ENCODE measurements at regions not wholly inside any gene's neighbourhood (a gene's known extent, or its start where the extent isn't known, plus 50 kb on each side); places are given as distances from the start of the nearest gene placed in this dataset.
"Not testable (repeated sequence)": the region's sequence is repeated elsewhere in the genome, so short reads cannot be mapped to it uniquely, and the experiment has no call there.

GRCh38 chr1:194710671-194711070, 1524.3 kb upstream of the B3GALT2 start:
- no peak for DNase-seq (ENCODE audit: low read depth in 2 of 2)

GRCh38 chr1:194709439-194709838, 1523.0 kb upstream of the B3GALT2 start:
- DNase-seq (ENCODE audit: low read depth in 2 of 2), result no peak

GRCh38 chr1:194707074-194707473, 1520.7 kb upstream of the B3GALT2 start:
- no peak for DNase-seq (ENCODE audit: low read depth in 2 of 2)

GRCh38 chr1:194705123-194705854, 1518.9 kb upstream of the B3GALT2 start:
- DNase-seq (ENCODE audit: low read depth in 2 of 2), result no peak

DNA sequence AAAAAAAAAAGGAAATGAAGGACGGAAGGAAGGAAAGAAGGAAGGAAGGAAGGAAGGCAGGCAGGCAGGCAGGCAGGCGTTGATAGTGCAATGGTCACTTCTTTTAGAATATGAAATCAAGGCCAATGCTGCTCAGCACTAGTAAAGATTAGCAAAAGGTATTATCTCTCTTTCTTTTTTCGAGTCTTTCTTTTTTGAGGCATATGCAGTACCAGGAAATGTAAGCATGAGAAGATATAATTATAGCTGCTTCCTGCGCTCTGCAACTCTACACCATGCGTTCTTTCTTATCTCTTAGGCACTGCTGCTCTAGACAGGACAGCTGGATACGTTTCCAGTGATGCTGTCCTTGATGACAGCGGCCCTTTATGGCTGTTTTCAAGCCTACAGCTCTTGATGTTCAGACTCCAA, 1512.5 kb upstream of the B3GALT2 start:
- no peak for DNase-seq (ENCODE audit: low read depth in 2 of 2)

DNA sequence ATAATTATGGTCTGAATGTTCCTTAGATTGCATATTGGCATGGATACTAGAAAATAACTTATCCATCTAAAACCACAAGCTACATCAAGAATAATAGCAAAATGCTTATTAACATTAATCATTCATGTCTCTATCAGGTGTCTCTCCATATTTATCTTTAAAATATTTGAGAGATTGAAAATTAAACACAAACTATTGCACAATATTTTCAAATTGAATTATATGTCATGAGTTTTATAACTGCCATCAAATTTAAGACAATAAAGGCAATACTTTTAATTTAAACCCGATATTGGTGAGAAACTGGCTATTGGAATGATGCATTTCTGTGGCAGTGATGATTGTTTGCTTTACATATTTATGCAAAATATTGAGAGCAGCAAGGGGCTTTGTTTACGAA, 1506.8 kb upstream of the B3GALT2 start:
- DNase-seq (ENCODE audit: low read depth in 2 of 2), result no peak

DNA sequence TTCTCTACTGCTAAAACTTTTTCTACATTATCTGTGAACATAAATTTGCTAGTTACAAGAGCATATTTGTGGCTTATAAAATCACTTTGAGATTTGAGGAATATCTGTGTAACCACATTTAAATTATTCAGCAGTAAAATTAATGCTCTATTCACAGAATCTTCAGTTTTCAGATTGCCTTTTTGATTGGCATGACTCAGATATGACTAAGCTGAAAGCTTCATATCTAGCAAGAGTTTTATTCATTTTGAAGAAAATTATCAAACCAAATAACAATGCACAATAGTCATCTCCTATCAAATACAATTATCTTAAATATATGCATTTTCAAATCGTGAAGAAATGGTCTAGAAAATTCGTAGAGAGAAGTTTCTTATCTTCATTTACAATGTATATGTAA, 1498.2 kb upstream of the B3GALT2 start:
- DNase-seq (ENCODE audit: low read depth in 2 of 2), result no peak

- no peak for DNase-seq (ENCODE audit: low read depth in 2 of 2)
Observed at GRCh38 chr1:194658090-194658439, 1471.7 kb upstream of the B3GALT2 start.

GRCh38 chr1:194654956-194655355, 1468.5 kb upstream of the B3GALT2 start:
- no peak for DNase-seq (ENCODE audit: low read depth in 2 of 2)

DNA sequence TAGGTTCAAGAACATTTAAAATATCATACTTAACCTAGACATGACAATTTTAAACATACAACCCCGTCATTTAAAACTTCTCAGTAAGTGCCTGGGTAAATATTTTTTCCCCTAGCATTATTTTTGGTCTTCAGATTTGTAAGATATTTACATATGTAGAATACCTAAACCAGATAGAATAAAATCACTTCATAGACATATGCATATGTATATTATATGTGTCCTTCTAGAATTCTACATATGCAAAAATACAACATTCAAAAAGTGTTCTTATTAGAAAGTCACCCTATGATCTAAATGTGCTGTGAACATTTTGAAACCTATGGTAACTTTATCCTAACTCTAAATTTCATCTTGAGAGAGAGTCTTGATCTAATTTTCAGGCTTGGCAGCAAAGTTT, 1467.0 kb upstream of the B3GALT2 start:
- no peak for DNase-seq (ENCODE audit: low read depth in 2 of 2)

GRCh38 chr1:194647118-194647517, 1460.7 kb upstream of the B3GALT2 start:
- no peak for DNase-seq (ENCODE audit: low read depth in 2 of 2)

- DNase-seq (ENCODE audit: low read depth in 2 of 2), result no peak
Observed at GRCh38 chr1:194644528-194644927, 1458.1 kb upstream of the B3GALT2 start.

DNA sequence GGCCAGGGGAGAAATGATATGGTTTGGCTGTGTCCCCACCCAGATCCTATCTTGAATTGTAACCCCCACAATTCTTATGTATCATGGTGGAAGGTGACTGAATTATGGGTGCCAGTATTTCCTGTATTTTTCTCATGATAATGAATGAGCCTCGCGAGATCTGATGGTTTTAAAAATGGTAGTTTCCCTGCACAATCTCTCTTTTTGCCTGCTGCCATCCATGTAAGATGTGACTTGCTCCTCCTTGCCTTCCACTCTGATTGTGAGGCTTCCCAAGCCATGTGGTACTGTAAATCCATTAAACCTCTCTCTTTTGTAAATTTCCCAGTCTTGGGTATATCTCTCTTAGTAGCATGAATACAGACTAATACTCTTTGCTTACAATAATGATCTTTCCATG, 1453.9 kb upstream of the B3GALT2 start:
- no peak for DNase-seq (ENCODE audit: low read depth in 2 of 2)

DNA sequence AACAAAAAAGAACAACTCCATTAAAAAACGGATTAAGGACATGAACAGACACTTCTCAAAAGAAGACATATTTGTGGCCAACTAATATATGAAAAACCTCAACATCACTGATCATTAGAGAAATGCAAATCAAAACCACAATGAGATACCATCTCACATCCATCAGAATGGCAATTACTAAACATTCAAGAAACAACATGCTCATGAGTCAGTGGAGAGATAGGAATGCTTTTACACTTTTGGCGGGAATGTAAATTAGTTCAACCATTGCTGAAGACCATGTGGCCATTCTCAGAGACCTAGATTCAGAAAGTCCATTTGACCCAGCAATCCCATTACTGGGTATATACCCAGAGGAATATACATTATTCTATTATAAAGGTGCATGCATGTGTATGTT, 1442.6 kb upstream of the B3GALT2 start:
- DNase-seq (ENCODE audit: low read depth in 2 of 2), result no peak

- DNase-seq (ENCODE audit: low read depth in 2 of 2), result no peak
Observed at GRCh38 chr1:194624833-194625232, 1438.4 kb upstream of the B3GALT2 start.

- DNase-seq (ENCODE audit: low read depth in 2 of 2), result no peak
Observed at GRCh38 chr1:194618101-194618500, 1431.7 kb upstream of the B3GALT2 start.

- DNase-seq (ENCODE audit: low read depth in 2 of 2), result not testable (repeated sequence)
Observed at GRCh38 chr1:194617272-194617671, 1430.9 kb upstream of the B3GALT2 start.

- no peak for DNase-seq (ENCODE audit: low read depth in 2 of 2)
Observed at GRCh38 chr1:194616835-194617234, 1430.4 kb upstream of the B3GALT2 start.

DNA sequence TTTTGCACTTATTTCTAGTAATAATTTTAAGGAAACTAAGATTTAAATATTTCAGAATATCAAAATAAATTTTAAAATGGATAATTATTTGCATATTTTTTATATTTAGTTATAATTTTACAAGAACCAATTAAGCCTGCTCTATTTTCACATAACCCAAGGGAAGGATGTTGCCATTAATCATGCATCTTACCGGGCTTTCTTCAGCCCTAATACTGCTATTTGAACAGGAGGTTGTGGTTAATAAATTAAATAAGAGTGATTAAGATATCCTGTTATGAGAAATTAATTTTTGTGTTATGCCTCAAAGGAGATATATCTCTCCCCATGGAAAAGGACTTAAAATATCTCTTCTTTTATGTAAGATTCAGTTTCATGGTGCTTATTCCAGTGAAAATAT, 1415.8 kb upstream of the B3GALT2 start:
- DNase-seq (ENCODE audit: low read depth in 2 of 2), result no peak

DNA sequence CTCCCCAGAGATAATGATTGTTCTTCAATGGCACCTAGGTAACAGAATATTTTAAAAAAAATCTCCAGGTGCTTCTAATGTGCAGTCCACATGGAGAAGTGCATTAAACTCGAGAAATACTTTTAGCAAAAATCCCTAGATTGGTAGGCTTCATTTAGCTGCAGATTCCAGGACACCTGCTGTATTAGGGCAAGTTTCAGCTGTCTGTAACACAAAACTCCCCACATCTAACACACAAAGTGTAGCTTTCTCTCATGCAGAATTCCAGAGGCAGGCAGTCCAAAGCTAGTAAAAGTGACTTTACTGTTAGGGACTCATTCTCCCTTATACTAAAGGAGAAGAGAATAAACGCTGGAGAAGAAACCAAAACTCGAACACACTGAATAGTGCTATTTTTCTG, 1414.3 kb upstream of the B3GALT2 start:
- no peak for DNase-seq (ENCODE audit: low read depth in 2 of 2)

- DNase-seq (ENCODE audit: low read depth in 2 of 2), result no peak
Observed at GRCh38 chr1:194598098-194598497, 1411.7 kb upstream of the B3GALT2 start.

DNA sequence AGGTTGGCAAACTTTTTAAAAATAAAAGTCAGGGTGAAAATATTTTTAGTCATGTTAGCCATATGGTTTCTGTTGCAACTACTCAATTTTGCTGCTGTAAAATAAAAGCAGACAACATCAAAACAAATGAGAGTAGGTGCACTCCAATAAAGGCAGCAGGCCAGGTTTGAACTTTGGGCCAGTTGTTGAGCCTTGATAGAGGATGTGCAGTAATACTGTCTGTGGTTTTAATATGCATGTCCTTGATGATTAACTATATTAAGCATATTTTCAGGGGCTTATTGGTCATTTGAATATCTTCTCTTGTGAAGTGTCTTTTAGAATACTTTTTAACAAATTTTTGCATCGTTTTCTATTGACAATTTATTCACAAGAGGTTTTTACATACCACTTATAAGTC, 1399.9 kb upstream of the B3GALT2 start:
- no peak for DNase-seq (ENCODE audit: low read depth in 2 of 2)

- no peak for DNase-seq (ENCODE audit: low read depth in 2 of 2)
Observed at GRCh38 chr1:194584052-194584451, 1397.6 kb upstream of the B3GALT2 start.

- DNase-seq (ENCODE audit: low read depth in 2 of 2), result no peak
Observed at GRCh38 chr1:194570476-194570875, 1384.1 kb upstream of the B3GALT2 start.
